ENCODE measurements at regions not wholly inside any gene's neighbourhood (a gene's known extent, or its start where the extent isn't known, plus 50 kb on each side); places are given as distances from the start of the nearest gene placed in this dataset.

DNA sequence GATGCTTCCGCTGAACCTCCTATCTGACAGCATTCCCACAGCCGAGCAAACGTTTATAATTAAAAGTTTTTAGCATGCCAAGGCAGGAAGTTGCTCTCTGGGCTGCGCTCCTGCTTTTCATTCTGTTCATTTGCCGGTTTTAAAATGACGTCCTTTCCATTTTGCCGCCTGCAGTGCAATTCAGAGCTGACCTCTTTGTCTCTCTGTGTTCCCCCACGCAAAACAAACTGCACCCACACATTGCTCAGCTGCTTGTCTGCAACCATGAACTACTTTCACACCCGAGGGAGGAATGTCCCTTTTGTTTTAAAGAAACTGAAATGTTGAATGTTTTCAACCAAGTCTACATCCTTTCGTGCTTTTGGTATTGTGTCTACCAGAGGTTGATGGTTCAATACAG is 416.5 kb downstream of the EFNB2 start:
- no peak for DNase-seq

DNA sequence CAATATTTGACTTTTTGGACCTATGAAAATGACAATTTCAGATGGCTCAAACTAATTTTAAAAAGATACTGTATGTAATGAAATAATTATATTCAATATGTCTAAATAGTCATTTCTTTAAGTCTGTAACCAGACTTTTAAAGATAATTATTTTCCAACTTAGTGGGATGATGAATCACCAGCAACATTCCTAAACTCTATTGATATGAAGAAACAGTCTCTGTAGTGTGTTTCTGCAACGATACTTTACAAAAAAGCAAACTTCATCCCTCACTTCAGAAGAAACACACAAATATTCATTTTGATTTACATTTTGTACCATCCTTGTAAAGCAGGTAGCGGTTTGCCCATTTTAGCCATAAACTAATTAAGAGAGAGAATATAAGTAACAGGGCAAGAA is 417.4 kb downstream of the EFNB2 start:
- DNase-seq: no peak

DNA sequence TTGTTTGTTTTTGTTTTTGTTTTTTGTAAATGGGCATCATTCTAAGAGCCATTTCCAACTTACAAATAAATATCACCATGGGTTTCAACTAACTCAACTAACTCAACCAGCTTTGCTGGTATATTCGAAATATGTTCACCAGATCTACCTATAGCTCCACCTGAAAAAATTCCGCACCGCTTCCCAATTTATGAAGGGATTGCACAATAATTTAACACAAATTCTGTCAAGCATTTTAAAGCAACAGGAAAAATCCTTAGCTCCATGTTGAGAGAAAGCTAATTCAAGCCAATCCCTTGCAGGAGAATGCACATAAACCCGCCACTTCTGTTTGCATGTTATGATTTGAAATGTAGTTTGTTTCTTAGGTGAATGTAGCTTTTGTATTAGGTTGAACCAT is 417.8 kb downstream of the EFNB2 start:
- no peak for DNase-seq

DNA sequence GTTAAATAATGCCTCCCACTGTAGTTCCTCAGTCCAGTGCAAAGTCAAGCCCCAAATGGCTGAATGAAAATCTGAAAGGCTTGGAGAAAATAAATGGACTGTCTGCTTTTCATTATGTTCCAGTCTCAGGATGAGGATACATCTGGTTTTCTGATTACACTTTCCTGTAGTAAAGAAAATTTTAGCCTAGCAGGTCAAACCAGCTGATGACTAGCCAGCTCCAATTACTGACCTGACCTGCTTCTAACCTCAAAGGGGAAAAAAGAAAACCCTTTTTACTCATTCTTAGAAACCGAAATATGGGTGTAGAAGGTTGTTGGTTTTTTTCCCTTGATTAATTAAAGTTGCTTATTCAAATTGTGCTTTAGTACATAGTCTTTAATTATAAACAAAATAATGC is 418.4 kb downstream of the EFNB2 start:
- DNase-seq: no peak

DNA sequence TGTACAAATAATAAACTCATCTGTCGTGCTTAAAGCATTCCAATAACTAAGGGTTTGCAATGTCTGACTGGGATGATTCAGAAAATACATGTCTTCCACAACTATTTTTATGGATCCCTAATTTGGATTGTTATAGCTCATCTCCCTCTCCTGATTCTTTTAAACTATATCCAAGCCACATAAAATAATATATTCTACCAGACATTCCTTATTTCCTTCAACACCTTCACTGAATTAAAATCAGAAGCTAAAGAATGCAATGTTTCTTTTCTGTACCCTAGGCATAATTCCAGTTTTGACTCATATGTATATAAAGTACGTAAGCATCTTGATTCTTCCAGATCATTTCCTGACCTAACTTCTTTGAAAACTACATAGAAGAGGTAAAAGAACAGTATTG is 420.4 kb downstream of the EFNB2 start:
- DNase-seq: no peak

DNA sequence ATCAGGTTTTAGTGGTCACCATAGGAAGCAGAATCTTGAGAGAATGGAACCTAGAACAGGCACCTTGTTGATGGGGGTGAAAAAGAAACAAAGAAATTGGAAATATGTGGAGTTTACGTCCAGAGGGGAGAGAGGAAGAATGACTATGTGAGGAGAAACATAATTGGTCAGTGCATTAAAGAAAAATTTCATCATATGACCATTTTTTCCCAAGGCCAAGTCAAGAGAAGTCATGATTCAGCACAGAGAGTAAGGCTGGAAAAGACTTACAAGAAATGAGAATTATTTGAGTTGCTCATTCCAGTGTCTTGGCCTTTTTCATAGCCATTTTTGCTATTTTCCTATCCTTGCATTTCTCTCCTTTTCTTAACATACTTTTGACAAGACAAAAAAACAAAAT is 421.7 kb downstream of the EFNB2 start:
- no peak for DNase-seq

DNA sequence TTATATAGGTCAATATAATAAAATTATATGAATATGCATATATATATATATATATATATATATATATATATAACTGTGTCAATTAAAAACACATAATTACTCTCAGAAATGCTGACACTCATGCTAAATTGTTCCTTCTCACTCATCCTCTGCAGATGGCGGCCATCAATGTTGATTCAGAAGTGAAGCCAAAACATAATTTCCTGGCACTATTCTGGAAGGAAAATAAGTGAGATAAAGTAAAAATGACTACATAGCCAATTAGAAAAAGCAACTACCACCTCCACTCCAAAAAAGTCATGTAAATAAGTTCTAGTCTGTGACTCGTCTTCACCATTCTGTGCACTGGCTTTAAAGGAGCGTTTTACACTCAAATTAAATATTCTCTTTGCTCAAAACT is 423.3 kb downstream of the EFNB2 start:
- no peak for DNase-seq

DNA sequence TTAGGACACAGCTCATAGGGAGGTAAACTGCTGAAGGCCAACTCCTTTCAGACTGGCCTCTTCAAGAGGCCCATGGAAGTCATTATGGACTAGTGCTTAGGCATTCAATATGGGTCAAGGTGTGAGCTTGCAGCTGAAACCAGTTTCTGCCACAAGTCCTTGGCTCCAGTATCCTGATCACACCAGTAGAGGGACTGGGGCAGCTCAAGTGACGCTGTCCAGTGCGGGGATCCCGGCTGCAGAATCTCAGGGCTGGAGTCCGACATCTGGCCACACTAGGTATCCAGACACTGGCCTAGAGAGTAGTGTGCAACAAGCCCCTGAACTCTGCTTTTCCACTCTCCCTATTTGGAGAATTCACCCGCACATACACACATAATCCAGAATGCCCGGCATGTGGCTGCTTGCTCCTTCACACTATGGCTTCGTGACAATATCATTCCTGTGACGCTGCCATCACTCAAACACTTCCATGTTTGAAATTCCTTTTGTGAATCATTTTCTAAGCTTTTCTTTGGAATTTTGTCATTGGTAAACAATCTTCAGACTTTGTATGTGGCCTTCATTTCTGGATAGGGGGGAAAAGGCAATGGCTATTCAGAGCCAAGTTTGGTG is 425.1 kb downstream of the EFNB2 start:
- DNase-seq: no peak

DNA sequence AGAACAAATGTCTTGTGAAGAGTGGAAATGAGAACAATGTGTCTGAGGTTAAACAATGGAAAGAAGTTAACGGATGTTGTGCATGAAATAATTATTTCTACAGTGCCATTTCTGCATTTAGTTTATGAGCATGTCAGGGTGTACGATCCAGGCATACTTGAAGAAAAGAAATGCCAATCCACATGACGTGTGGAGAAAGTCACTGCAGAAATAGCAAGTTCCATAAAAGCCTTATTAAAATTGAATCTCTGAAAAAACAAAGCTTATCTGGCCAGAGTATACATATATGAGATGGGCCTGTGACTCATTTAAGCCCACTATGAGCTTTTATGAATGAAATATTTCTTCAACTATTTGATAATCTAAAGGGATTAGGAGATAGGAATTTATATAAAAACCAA is 426.1 kb downstream of the EFNB2 start:
- DNase-seq: no peak

DNA sequence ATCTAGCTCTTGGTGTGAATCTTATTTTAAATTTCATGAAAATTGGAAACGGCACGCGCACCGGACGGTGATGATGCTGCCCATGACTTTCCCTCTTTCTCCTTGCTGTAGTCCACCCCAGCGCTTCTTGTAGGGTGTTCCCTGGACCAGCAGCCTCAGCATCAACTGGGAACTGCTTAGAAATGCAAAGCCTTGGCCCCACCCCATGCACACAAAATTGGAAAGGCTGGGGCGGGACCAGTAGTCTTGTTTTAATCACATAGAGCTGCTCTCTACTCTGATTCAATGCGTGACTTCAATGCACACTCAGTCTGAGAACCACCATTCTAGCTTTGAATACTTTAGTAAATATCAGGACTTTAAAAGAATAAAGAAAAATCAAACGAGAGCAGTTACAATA is 427.1 kb downstream of the EFNB2 start:
- DNase-seq: no peak

DNA sequence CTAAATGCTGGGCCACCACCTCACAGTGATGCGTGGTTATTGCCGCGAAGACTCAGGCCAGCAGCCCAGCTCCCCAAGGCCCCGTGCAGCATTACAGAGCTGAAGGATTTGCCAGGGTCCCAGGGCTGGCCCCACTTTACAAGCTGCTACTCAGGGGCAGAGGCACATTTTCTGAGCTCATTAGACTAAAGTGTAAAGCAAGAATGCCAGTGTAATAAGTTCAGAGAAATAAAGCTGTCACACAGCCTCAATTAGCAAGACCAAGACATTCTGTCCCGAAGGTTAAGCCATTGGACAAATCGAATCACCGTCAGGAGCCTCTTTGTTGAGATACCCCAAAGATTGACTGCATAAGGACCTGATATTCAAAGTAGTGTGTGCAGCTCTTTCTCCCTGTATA is 428.4 kb downstream of the EFNB2 start:
- no peak for DNase-seq

DNA sequence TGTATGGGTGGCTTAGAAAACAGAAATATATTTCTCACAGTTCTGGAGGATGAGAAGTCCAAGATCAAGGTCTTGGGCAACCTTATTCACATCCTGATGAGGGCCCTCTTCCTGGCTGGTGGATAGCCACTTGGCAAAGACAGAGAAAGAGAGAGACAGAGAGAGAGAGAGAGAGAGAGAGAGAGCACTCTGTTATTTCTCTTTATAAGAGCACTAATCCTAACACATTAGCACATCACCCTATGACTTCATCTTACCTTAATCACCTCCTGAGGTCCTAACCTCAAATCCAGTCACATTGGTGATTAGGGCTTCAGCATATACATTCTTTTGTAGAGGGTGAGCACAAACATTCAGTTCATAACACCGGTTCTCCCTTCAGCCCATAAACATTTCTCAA is 430.3 kb downstream of the EFNB2 start:
- DNase-seq: no peak

DNA sequence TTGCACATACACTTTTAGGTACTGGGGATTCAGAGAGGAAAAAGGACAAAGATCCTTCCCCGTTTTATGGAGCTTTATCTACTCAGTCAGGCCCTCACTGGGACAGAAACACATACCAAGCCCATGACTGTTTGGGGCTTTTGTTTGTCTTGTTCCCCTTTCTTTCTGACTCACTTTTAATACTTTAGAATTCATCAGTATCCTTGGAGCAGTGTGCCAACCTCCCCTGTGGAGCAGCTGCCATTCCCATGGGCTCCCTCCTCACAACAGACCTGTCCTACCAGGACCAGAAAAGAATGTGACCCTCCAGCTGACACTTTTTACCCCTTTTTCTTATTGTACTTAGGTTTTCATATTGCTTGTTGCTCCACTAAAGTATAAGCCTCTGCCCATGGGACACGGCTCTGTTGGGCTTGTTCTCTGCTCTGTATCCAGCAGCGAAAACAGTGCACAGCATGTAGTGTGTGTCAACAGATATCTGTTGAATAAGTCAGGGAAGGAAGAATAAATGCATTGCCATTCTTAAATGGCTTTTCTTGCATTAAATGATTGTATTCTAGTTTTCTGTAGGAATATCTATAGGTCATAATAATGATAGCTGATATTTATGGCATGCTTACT is 431.1 kb downstream of the EFNB2 start:
- DNase-seq: no peak

DNA sequence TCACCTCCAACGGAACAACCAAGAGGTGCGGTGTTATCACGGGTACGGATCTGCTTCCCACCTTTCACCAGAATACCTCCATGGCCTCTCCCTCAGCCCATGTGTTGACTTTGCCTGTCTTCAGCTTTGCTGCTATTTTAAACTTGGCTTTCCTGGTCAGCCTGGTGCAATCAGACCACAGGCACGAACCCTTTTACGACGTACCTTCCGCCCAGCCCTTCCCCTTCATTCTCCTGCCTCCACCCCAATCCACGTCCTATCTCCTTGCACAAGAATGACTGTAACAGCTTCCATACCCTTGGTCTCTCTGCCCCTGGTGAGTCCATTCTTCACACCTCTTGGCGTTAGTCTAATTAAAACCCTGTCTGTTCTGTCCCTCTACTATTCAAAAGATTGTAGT is 431.7 kb downstream of the EFNB2 start:
- DNase-seq: no peak

DNA sequence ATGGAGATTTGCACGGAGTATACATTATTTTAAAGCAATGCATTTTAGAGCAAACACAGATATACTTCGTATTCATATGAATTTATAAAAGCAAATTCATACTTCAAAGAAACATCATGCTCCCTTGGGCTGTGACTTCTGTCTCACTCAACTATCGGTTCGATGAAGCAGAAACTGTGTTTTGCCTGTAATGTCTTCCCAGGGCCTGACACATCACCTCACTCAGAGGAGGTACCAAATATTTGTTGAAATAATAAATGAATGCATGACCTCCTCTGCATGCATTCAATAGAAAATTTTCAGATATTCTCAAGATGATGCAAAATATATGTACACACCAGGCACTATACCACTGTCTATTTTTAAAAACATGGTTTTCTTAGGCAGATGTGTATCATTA is 432.7 kb downstream of the EFNB2 start:
- DNase-seq: no peak

DNA sequence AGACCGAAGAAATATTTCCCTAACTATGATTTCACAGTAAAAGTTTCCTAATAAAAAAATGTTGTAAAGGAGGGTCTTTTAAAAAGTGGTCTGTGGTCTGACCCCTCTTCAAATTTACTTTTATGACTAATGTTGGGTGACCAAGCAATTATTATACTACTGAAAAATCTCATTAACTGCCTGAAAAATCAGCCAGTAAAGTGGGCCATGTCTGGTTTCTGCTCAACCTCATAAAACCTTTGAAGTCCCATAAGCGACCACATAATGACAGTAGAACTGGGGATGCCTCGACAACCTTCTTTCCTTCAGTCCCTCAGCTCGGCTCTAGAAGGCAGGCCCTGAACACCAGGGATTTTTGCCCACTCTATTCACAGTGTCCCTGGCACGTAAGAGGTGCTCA is 434.3 kb downstream of the EFNB2 start:
- no peak for DNase-seq

DNA sequence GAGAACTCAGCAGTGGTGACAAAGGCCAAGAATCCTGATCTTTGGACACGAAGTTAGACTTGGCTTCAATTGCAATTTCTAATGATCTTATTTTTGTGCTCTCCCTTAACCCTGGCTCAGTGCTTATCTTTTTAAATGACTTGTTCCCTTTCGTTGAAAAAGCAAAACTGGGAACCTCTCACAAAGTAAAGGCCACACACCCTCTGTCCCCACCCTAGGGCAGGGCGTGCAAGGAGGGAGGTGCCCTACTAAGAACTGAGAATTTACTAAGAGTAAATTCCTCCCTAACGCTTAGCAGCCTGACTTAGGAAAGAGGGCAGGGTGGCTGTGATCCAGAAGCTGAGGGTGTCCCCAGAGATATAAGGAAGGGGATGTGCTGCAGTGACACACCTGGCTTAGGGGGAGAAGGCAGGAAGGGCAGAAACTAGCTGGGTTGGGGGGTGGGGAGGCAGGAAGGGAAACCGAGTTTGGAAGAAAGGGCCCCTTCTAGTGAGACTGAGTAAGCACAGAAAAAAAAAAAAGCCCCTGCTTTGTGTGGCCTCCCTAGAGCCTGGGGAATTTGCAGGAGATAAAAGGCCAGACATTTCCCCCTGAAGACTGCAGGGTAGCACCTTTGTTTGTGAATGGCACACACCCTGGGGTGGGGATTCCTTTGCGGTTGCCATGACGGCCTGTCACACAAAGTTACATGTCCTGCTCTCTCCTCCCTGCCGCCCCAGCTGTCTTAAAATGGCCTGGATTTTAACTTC is 435.1 kb downstream of the EFNB2 start:
- no peak for DNase-seq

DNA sequence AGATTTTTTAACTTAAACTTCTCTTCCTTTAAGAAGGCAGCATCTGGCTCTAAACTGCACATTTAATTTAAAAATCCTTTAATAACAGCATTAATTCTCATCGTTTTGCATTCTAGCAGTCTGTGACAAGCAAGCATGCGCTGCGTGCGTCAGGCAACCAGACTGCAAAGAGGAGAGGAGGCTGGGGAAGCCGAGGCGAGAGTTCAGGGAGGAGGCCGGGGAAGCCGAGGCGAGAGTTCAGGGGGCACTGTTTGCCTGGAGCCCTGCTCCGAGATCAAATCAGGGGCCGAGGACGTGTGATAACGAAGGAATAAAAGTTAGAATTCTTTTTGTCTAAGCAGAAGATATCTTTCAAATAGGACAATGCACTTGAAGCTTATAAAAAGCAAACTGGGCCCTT is 435.7 kb downstream of the EFNB2 start:
- DNase-seq: no peak

DNA sequence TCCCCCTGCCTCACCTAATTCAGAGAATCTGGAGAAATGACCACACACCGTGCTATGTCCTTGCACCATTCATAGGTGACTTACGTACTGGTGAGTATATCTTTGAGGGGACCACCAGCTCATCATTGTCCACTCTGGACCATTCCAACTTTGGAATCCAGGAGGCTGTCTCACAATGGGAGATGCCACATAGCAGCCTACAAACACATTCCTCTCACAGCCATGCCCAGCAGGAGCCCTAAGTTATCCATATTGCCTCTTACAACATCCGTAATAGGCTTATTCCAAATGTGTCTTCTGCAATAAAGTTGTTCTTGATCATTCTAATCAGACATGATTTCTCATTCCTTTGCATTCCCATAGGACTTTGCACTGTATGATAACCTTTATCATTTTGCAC is 436.7 kb downstream of the EFNB2 start:
- DNase-seq: no peak

DNA sequence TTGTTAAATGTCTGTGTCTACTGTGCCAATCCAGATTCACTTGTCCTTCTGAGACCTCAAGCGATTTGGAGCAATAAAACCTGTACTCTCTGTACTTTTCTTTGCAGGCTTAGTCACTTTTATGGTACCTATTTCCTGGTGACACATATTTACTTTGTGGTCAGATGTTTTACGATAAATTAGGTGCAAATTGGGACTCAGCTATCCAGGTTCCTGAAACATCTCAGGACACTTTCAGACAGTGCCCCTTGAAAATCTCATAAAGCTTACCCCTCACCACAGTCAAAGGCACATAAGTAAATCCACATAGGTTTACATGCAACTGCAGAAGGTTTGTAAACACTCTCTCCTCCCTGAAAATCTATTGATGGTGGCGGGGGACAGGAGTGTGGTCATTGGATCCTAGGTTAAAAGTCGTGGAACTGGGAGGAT is 438.8 kb downstream of the EFNB2 start:
- no peak for DNase-seq

DNA sequence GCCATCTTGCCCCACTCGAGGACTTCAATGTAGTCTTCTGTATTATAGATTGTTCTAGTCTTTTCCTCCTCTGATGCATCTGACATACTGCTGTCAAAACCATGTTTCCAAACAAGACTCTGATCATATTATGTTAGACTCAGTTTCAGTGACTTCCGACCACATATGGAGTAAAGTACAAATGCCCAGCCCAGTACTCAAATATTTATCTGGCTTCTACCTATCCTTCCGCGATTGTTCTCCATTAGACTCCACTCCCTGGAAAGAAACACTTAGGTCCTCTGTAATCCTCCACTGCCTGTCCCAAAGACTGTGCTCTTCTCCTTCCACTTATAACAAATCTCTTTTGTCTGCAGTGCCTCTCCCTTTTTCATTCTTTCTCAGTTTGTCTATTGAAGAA is 439.5 kb downstream of the EFNB2 start:
- no peak for DNase-seq

DNA sequence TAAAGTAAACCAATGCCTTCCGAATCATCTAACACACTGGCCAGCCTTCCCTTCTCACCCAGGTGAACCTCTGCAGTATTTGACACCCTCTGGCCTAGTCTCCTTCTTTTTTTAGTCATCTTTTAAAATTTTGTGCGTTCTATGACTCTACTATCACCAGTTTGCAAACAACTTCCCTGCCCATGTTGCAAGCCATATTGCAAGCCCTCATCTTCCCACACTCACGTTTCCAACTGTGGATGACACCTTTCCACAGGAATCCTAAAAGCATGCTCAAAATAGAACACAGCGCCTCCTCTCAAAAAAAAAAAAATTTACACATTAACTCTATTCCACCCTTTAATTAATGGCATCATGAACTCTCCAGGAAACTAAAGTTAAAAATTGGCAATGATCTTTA is 440.1 kb downstream of the EFNB2 start:
- no peak for DNase-seq

DNA sequence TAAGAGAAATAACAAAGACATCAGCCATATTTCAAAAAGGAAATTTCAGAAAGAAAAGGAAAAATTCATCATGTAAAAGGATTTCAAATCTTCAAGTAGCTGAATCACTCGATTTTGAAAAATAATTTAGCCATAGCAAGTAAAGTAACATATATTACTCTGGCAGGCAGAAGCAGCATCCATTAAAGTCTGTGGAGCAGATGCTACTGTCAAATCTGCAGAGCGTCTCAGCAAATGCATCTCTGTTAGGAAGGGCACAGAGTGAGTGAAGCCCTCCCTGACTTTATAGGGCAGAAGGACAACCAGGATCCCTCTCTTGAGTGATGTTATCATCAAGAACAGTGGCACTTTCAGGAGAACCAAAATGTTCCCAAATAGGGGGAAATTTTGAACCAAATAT is 445.5 kb downstream of the EFNB2 start:
- DNase-seq: no peak

DNA sequence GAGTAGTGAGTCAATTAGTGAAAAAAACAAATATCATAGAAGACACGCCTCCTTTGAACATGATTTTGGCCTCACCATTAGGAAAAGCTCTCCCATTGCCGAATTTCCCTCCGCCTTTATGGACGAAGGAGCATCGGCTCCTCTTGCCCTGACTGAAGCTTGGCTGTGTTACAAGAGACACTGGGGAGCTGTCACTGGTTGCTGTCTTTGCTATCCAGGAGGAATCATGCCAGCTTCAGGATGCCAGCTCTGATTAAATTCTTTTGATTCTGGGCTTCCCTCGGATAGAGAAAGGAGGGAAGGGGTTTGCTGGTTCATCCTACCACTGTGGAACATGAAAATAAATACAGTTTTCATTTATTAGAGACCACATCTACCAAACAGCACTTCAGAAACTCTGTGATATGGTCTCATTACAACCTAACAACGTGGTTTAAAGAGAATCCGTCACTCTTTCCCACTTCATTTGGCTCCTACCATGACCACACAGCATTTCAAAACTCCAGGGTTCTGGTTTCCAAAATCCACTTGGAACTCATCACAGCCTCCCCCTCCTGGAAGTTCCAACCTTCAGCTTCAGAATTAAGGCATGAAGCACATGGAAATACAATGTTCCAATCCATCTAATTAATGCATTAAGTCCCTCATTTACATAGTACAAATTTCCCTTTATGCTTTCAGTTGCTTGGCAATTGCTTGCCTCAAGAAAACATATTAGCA is 446.0 kb downstream of the EFNB2 start:
- no peak for DNase-seq

Data from stimulated activated naive CD4-positive, alpha-beta T cell (primary cell).